Muscle of leg (tissue), 3 donors: ENCODE measurements at regions not wholly inside any gene's neighbourhood (a gene's known extent, or its start where the extent isn't known, plus 50 kb on each side); places are given as distances from the start of the nearest gene placed in this dataset.

ENCODE experiments used
- DNase-seq: peaks from one replicate; pipeline ENCODE4 v3.0.0; 2013
- H3K27ac ChIP-seq: one replicate; pipeline ENCODE4 v1.5.1; 2013; ENCODE audit warnings: mild to moderate bottlenecking, low read length, control low read depth
- H3K27me3 ChIP-seq: one replicate; pipeline ENCODE4 v1.6.1; 2013; ENCODE audit warnings: low read length; ENCODE audit not compliant: control insufficient read depth, insufficient read depth
- H3K36me3 ChIP-seq: one replicate; pipeline ENCODE4 v1.6.1; 2013; ENCODE audit warnings: low read length; ENCODE audit not compliant: control insufficient read depth, insufficient read depth
- H3K4me1 ChIP-seq: one replicate; pipeline ENCODE4 v1.6.1; 2013; ENCODE audit warnings: low read length; ENCODE audit not compliant: control insufficient read depth, insufficient read depth
- H3K4me3 ChIP-seq: one replicate; pipeline ENCODE4 v1.5.1; 2013; ENCODE audit warnings: low read length, control low read depth
- H3K9me3 ChIP-seq: replicated peaks from 2 replicates; pipeline ENCODE4 v1.6.1; 2013; ENCODE audit warnings: low read depth, low read length; ENCODE audit not compliant: control insufficient read depth
- WGBS: methylation state at CpG from one replicate; pipeline ENCODE4 v1.1.5; 2013; ENCODE audit warnings: missing lambda C conversion rate; ENCODE audit not compliant: insufficient coverage; 5-methylcytosine and 5-hydroxymethylcytosine counted together

- WGBS: 64% methylated on average over 2 of the region's 3 CpGs
- no peak overlapping the region for H3K4me3 ChIP-seq
- H3K27ac ChIP-seq: peak overlapping the region; percentile 13
- H3K27me3 ChIP-seq: peaks cover 5% of the 10 kb centered on the region
- DNase-seq: no peak
- H3K36me3 ChIP-seq: no peaks in the 10 kb centered on the region
- H3K9me3 ChIP-seq: peaks cover 4% of the 10 kb centered on the region
- H3K4me1 ChIP-seq: peaks cover 9% of the 10 kb centered on the region
Measured at GRCh38 chr3:194865061-194865460, 179.4 kb downstream of the FAM43A start.

GRCh38 chr3:194865615-194866014, 179.9 kb downstream of the FAM43A start:
- peak; percentile 30 for DNase-seq
- H3K4me3 ChIP-seq: no peak overlapping the region
- no CpG with 5 or more reads among the region's 2 CpGs for WGBS
- peaks cover 5% of the 10 kb centered on the region for H3K27me3 ChIP-seq
- peak overlapping the region; percentile 13 for H3K27ac ChIP-seq
- peaks cover 4% of the 10 kb centered on the region for H3K9me3 ChIP-seq
- H3K4me1 ChIP-seq: peaks cover 12% of the 10 kb centered on the region
- no peaks in the 10 kb centered on the region for H3K36me3 ChIP-seq

- Histone ChIP-seq H3K36me3 (no peaks in the 10 kb centered on the region), H3K9me3 (peaks cover 4% of the 10 kb centered on the region), H3K27ac (no peak overlapping the region), H3K27me3 (peaks cover 5% of the 10 kb centered on the region), H3K4me3 (no peak overlapping the region), H3K4me1 (peaks cover 17% of the 10 kb centered on the region)
- no CpG with 5 or more reads among the region's 4 CpGs for WGBS
- no peak for DNase-seq
Measured at GRCh38 chr3:194866236-194866635, 180.6 kb downstream of the FAM43A start.

- DNase-seq: peak; percentile 66
- H3K36me3 ChIP-seq: no peaks in the 10 kb centered on the region
- H3K9me3 ChIP-seq: peaks cover 4% of the 10 kb centered on the region
- H3K4me3 ChIP-seq: no peak overlapping the region
- peaks cover 28% of the 10 kb centered on the region for H3K4me1 ChIP-seq
- H3K27me3 ChIP-seq: peaks cover 4% of the 10 kb centered on the region
- 0% methylated on average over 1 of the region's 13 CpGs for WGBS
- peak overlapping the region; percentile 80 for H3K27ac ChIP-seq
Measured at GRCh38 chr3:194867270-194867983, 181.7 kb downstream of the FAM43A start.

GRCh38 chr3:194868831-194869230, 183.1 kb downstream of the FAM43A start:
- Histone ChIP-seq H3K4me1 (peaks cover 33% of the 10 kb centered on the region), H3K27ac (no peak overlapping the region), H3K4me3 (no peak overlapping the region), H3K27me3 (peaks cover 3% of the 10 kb centered on the region), H3K36me3 (no peaks in the 10 kb centered on the region), H3K9me3 (peaks cover 4% of the 10 kb centered on the region)
- 85% methylated on average over 10 of the region's 11 CpGs for WGBS
- DNase-seq: no peak

- 80% methylated on average over 9 of the region's 14 CpGs for WGBS
- no peak for DNase-seq
- Histone ChIP-seq H3K36me3 (no peaks in the 10 kb centered on the region), H3K9me3 (peaks cover 4% of the 10 kb centered on the region), H3K4me3 (no peak overlapping the region), H3K27me3 (peaks cover 3% of the 10 kb centered on the region), H3K4me1 (peaks cover 33% of the 10 kb centered on the region), H3K27ac (no peak overlapping the region)
Measured at GRCh38 chr3:194869482-194870169, 183.9 kb downstream of the FAM43A start.

GRCh38 chr3:194870394-194871110, 184.9 kb downstream of the FAM43A start:
- H3K4me1 ChIP-seq: peaks cover 31% of the 10 kb centered on the region
- peak; percentile 35 for DNase-seq
- H3K36me3 ChIP-seq: no peaks in the 10 kb centered on the region
- H3K4me3 ChIP-seq: no peak overlapping the region
- no peak overlapping the region for H3K27ac ChIP-seq
- 55% methylated on average over 6 of the region's 13 CpGs for WGBS
- peaks cover 3% of the 10 kb centered on the region for H3K27me3 ChIP-seq
- H3K9me3 ChIP-seq: peaks cover 4% of the 10 kb centered on the region

- peak; percentile 69 for DNase-seq
- H3K4me3 ChIP-seq: no peak overlapping the region
- 23% methylated on average over 8 of the region's 13 CpGs for WGBS
- H3K4me1 ChIP-seq: peaks cover 35% of the 10 kb centered on the region
- H3K9me3 ChIP-seq: peaks cover 4% of the 10 kb centered on the region
- H3K27ac ChIP-seq: peak overlapping the region; percentile 35
- H3K27me3 ChIP-seq: peaks cover 3% of the 10 kb centered on the region
- H3K36me3 ChIP-seq: no peaks in the 10 kb centered on the region
Measured at GRCh38 chr3:194871143-194871863, 185.6 kb downstream of the FAM43A start.

GRCh38 chr3:194871864-194872668, 186.4 kb downstream of the FAM43A start:
- Histone ChIP-seq H3K27me3 (peaks cover 5% of the 10 kb centered on the region), H3K4me1 (peaks cover 41% of the 10 kb centered on the region), H3K27ac (peak overlapping the region; percentile 35), H3K36me3 (no peaks in the 10 kb centered on the region), H3K9me3 (peaks cover 4% of the 10 kb centered on the region), H3K4me3 (no peak overlapping the region)
- no peak for DNase-seq
- 76% methylated on average over 11 of the region's 14 CpGs for WGBS
